ENCODE measurements at regions not wholly inside any gene's neighbourhood (a gene's known extent, or its start where the extent isn't known, plus 50 kb on each side); places are given as distances from the start of the nearest gene placed in this dataset.

DNA sequence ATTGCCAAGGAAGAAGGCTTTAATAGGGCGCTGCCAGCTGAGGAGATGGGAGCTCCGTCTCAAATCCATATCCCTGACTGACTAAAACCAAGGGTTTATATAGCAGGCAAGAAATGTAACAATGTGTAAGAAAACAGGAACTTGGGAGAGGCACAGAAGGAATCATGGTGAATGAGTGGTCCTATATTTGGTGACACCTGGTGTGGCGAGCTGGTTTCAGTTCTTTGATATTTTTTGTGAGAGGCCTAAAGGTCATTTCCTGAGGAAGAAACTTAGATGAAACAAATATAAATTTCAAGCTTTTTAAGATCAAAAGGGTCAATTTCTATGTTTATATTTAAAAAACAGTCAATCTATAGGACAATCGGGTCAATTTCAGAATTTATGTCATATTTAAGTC is 826.3 kb downstream of the SLITRK6 start:
- no peaks in the 10 kb centered on the region for H3K9me3 ChIP-seq (ENCODE audit: severe bottlenecking)
- H3K36me3 ChIP-seq, result no peaks in the 10 kb centered on the region
- TF ChIP-seq, protein P1, sequence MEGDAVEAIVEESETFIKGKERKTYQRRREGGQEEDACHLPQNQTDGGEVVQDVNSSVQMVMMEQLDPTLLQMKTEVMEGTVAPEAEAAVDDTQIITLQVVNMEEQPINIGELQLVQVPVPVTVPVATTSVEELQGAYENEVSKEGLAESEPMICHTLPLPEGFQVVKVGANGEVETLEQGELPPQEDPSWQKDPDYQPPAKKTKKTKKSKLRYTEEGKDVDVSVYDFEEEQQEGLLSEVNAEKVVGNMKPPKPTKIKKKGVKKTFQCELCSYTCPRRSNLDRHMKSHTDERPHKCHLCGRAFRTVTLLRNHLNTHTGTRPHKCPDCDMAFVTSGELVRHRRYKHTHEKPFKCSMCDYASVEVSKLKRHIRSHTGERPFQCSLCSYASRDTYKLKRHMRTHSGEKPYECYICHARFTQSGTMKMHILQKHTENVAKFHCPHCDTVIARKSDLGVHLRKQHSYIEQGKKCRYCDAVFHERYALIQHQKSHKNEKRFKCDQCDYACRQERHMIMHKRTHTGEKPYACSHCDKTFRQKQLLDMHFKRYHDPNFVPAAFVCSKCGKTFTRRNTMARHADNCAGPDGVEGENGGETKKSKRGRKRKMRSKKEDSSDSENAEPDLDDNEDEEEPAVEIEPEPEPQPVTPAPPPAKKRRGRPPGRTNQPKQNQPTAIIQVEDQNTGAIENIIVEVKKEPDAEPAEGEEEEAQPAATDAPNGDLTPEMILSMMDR (IDR thresholded peaks at IDR 0.05; ENCODE audit: low read depth, low read length), result no peak
- H3K27ac ChIP-seq, result no peak overlapping the region
- H3K27me3 ChIP-seq (ENCODE audit: insufficient read depth, low read depth, severe bottlenecking), result no peaks in the 10 kb centered on the region
- no peak overlapping the region for H3K4me3 ChIP-seq (ENCODE audit: low read depth, low read length)
- DNase-seq, result no peak

DNA sequence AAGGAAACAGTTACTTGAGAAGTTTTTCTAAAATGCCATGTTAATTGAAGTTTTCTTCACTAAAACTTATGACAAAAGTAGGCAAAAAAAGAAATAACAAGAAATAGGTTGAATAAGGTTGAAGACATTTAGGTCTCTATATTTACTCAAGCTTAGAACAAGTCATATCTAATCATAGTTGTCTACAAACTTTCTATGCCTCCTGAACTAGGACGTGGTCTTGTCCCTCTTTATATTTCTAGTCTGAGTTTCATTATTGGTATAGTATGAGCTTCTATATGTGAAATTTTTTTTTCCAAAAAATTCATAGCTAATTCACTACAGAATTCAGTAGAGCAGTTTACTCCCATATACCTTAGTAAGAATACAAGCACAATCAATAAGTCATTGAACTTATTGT is 836.4 kb downstream of the SLITRK6 start:
- DNase-seq, result no peak
- H3K9me3 ChIP-seq (ENCODE audit: severe bottlenecking), result no peaks in the 10 kb centered on the region
- H3K4me3 ChIP-seq (ENCODE audit: low read depth, low read length), result no peak overlapping the region
- no peaks in the 10 kb centered on the region for H3K36me3 ChIP-seq
- no peaks in the 10 kb centered on the region for H3K27me3 ChIP-seq (ENCODE audit: insufficient read depth, low read depth, severe bottlenecking)
- TF ChIP-seq, protein P1 (IDR thresholded peaks at IDR 0.05; ENCODE audit: low read depth, low read length), result no peak
- H3K27ac ChIP-seq, result no peak overlapping the region

DNA sequence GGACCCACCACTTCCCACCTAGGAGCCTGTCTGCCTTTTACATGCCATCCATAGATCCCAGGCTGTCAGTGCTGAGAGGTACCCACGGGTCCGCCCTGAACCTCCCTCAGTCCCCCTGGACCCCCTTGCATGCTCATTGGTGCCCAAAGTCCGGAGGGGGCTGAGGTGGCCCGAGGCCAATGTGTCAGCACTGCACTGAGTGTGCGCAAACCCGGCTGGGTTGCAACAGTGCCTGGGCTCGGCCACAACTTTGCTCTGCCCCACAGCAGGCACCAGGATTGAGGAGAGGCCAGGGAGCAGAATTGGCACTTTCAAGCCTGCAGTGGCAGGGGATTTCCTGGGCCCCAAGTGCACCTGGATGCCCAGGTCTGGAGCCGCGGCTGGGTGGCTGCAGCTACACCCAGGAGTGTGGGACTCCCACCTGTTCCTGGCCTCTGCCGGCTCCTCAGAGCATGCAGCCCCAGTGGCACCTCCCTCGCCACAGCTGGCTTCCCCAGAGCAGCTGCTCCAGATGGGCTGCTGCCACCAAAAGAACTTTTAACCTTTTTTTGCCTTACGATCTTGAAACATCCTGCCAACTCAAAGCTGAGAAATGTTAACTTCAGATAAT is 837.0 kb downstream of the SLITRK6 start:
- no peaks in the 10 kb centered on the region for H3K9me3 ChIP-seq (ENCODE audit: severe bottlenecking)
- H3K4me3 ChIP-seq (ENCODE audit: low read depth, low read length), result no peak overlapping the region
- no peak for DNase-seq
- H3K36me3 ChIP-seq, result no peaks in the 10 kb centered on the region
- no peak overlapping the region for H3K27ac ChIP-seq
- no peaks in the 10 kb centered on the region for H3K27me3 ChIP-seq (ENCODE audit: insufficient read depth, low read depth, severe bottlenecking)
- TF ChIP-seq, protein P1 (IDR thresholded peaks at IDR 0.05; ENCODE audit: low read depth, low read length), result no peak

DNA sequence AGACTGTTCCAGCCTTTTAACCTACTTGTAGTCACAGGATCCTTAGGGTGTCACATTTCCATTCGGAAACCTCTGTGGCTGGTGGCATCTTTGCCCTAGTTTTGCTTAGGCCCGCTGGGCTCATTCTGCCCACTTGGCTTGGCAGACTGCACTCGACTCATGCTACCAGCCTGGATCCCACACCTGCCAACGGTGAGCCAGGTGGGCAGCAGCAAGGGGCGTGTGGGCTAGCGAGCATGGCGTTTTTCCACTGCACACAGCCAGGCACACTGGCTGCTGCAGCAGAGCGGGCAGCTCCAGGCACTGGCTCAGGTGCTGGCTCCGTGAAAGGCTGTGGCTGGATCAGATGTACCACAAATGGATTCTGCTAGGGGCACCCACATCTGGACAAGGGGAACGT is 838.2 kb downstream of the SLITRK6 start:
- no peak overlapping the region for H3K27ac ChIP-seq
- no peak for DNase-seq
- TF ChIP-seq, protein P1 (IDR thresholded peaks at IDR 0.05; ENCODE audit: low read depth, low read length), result no peak
- H3K9me3 ChIP-seq (ENCODE audit: severe bottlenecking), result no peaks in the 10 kb centered on the region
- no peaks in the 10 kb centered on the region for H3K36me3 ChIP-seq
- no peaks in the 10 kb centered on the region for H3K27me3 ChIP-seq (ENCODE audit: insufficient read depth, low read depth, severe bottlenecking)
- no peak overlapping the region for H3K4me3 ChIP-seq (ENCODE audit: low read depth, low read length)

DNA sequence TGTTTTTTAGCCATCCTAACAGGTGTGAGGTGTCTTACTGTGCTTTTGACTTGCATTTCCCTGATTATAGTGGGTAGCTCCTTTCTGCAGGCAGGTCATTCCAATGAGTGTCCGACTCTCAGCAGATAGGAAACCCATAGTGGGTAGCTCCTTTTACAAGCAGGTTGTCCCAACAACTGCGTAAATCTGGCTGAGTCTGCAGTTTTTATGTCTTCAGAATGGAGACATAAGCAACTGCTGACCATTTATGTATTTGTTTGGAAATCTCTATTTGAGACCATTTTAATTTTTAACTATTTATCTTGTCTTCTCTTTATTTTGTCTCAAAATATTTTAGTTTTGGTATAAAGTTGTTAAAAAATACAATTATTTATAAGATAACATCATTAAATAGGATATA is 839.4 kb downstream of the SLITRK6 start:
- no peaks in the 10 kb centered on the region for H3K27me3 ChIP-seq (ENCODE audit: insufficient read depth, low read depth, severe bottlenecking)
- H3K9me3 ChIP-seq (ENCODE audit: severe bottlenecking), result no peaks in the 10 kb centered on the region
- H3K36me3 ChIP-seq, result no peaks in the 10 kb centered on the region
- TF ChIP-seq, protein P1 (IDR thresholded peaks at IDR 0.05; ENCODE audit: low read depth, low read length), result no peak
- H3K27ac ChIP-seq, result no peak overlapping the region
- no peak for DNase-seq
- H3K4me3 ChIP-seq (ENCODE audit: low read depth, low read length), result no peak overlapping the region

DNA sequence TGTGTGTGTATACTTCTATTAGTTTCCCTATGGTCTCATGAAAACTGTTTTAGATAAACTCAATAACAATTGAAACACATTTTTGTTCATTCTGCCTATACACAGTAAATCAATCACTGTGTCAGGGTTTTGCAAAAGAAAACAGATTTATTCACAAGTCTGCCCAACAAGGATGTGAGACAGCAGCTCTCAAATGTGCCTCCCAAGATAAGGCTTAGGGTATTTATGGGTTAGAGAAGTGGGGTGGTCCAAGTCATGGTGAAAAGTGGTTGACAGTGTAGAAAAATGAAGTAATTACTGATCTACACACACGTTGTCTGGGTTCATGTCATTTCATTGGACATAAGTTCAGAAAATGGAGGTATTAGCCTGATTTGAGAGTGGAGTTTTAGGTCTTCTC is 844.6 kb downstream of the SLITRK6 start:
- no peak for DNase-seq
- TF ChIP-seq, protein P1 (IDR thresholded peaks at IDR 0.05; ENCODE audit: low read depth, low read length), result no peak
- Histone ChIP-seq H3K27me3 (ENCODE audit: insufficient read depth, low read depth, severe bottlenecking) (no peaks in the 10 kb centered on the region), H3K9me3 (ENCODE audit: severe bottlenecking) (no peaks in the 10 kb centered on the region), H3K27ac (no peak overlapping the region), H3K4me3 (ENCODE audit: low read depth, low read length) (no peak overlapping the region), H3K36me3 (no peaks in the 10 kb centered on the region)
